ENCODE measurements at regions not wholly inside any gene's neighbourhood (a gene's known extent, or its start where the extent isn't known, plus 50 kb on each side); places are given as distances from the start of the nearest gene placed in this dataset.

- no peak for TF ChIP-seq CTCF (IDR thresholded peaks at IDR 0.05)
- no peak for TF ChIP-seq POLR2A (IDR thresholded peaks at IDR 0.05)
Observed at GRCh38 chr5:57586649-57587048, 104.0 kb upstream of the ACTBL2 start.
